ENCODE measurements at regions not wholly inside any gene's neighbourhood (a gene's known extent, or its start where the extent isn't known, plus 50 kb on each side); places are given as distances from the start of the nearest gene placed in this dataset.

DNA sequence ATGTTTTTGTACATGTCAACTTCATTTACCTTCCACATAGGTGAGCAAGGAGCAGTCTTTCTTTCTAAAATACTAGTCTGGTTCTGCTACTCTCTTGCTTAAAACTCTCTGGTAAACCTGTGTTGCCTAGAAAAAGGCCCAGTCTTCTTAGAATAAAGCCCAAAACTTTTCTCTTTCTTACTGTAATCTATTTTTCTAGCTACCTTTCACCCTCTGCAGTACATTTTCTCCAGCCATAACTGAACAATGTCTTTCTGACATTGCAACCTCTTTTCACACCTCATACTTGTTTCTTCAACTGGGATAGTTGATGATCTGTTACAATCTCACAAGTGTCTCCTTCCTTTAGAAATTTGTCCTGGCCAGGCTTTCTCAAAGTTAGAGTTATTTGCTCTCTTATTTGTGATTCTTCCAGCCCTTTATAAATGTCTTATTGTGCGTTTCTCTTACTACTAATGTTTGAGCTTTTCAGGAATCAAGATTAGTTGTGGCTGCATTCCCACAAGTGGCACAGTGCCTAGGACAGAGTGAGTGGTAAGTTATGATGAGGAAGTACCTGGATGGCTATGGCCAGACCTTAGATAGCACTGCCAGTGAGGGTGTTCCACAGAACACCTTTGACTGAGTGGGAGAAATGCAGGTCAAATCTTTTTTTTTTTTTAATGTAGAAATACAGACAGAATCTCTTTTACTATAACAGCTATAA is 313.4 kb upstream of the SATB1 start:
- H3K18ac ChIP-seq (ENCODE audit: low read length): no peak overlapping the region
- H3K4me2 ChIP-seq (ENCODE audit: low read length): no peak overlapping the region
- no peaks in the 10 kb centered on the region for H3K79me2 ChIP-seq (ENCODE audit: control insufficient read depth, insufficient read depth, low read length, poor library complexity)
- H3K14ac ChIP-seq (ENCODE audit: low read length): no peak overlapping the region
- H2BK5ac ChIP-seq (ENCODE audit: low read depth, low read length, poor library complexity): no peak overlapping the region
- no peak overlapping the region for H2BK12ac ChIP-seq (ENCODE audit: low read length)
- H3K9me3 ChIP-seq (ENCODE audit: insufficient read depth, low read depth, low read length): no peaks in the 10 kb centered on the region
- H3K27ac ChIP-seq (ENCODE audit: low read depth, low read length): no peak overlapping the region
- H3K27me3 ChIP-seq (ENCODE audit: insufficient read depth, low read length): no peaks in the 10 kb centered on the region
- no peak overlapping the region for H2AK5ac ChIP-seq (ENCODE audit: low read length)
- no CpG with 5 or more reads among the region's 1 CpG for WGBS (ENCODE audit: extremely low coverage, insufficient coverage, insufficient read length)
- H3K36me3 ChIP-seq (ENCODE audit: control insufficient read depth in 1 of 2, insufficient read depth in 2 of 2, low read length in 2 of 2): no peaks in the 10 kb centered on the region
- H3K79me1 ChIP-seq (ENCODE audit: low read length): no peaks in the 10 kb centered on the region
- no peak overlapping the region for H3K9ac ChIP-seq (ENCODE audit: low read length)
- H2BK120ac ChIP-seq (ENCODE audit: insufficient read depth, low read length, poor library complexity): no peak overlapping the region
- no peak for DNase-seq
- no peak overlapping the region for H2AFZ ChIP-seq (ENCODE audit: insufficient read depth, low read length, poor library complexity)
- H3K23ac ChIP-seq (ENCODE audit: low read length): no peak overlapping the region
- no peak overlapping the region for H3K4me3 ChIP-seq (ENCODE audit: low read depth, low read length)
- no peaks in the 10 kb centered on the region for H3K4me1 ChIP-seq (ENCODE audit: control insufficient read depth in 1 of 2, insufficient read depth in 2 of 2, low read length in 2 of 2)
- no peak overlapping the region for H4K91ac ChIP-seq (ENCODE audit: low read depth, low read length)
- H4K8ac ChIP-seq (ENCODE audit: low read depth, low read length): no peak overlapping the region
- no peak overlapping the region for H4K12ac ChIP-seq (ENCODE audit: low read depth, low read length)
- H3K4ac ChIP-seq (ENCODE audit: low read depth, low read length): no peak overlapping the region

DNA sequence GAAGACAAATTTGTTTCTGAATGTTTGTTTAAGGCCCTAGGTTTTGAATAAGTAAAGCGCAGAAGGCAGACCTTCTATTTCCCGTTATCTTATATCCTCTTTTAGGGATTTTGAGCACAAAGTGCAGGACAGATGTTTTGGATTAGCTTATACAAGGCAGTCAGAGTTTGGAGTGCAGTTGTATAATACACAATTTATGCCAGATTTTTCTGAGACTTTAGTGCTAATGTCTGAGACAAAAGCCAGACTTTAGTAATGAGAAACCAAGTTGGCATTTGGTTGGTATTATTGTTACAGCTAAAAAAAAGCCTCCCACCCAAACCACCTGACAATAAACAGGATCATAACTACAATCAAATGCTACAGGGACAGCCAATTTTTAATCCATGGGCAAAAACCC is 309.9 kb upstream of the SATB1 start:
- no peak overlapping the region for H2BK12ac ChIP-seq (ENCODE audit: low read length)
- no peak overlapping the region for H4K12ac ChIP-seq (ENCODE audit: low read depth, low read length)
- no peaks in the 10 kb centered on the region for H3K27me3 ChIP-seq (ENCODE audit: insufficient read depth, low read length)
- H3K4me3 ChIP-seq (ENCODE audit: low read depth, low read length): no peak overlapping the region
- H2BK5ac ChIP-seq (ENCODE audit: low read depth, low read length, poor library complexity): no peak overlapping the region
- no peak overlapping the region for H3K27ac ChIP-seq (ENCODE audit: low read depth, low read length)
- H3K14ac ChIP-seq (ENCODE audit: low read length): no peak overlapping the region
- no peak for DNase-seq
- H3K4me2 ChIP-seq (ENCODE audit: low read length): no peak overlapping the region
- no peaks in the 10 kb centered on the region for H3K79me2 ChIP-seq (ENCODE audit: control insufficient read depth, insufficient read depth, low read length, poor library complexity)
- no peaks in the 10 kb centered on the region for H3K9me3 ChIP-seq (ENCODE audit: insufficient read depth, low read depth, low read length)
- no peak overlapping the region for H2AK5ac ChIP-seq (ENCODE audit: low read length)
- no peaks in the 10 kb centered on the region for H3K79me1 ChIP-seq (ENCODE audit: low read length)
- no peak overlapping the region for H4K91ac ChIP-seq (ENCODE audit: low read depth, low read length)
- H4K8ac ChIP-seq (ENCODE audit: low read depth, low read length): no peak overlapping the region
- no peak overlapping the region for H2AFZ ChIP-seq (ENCODE audit: insufficient read depth, low read length, poor library complexity)
- no peak overlapping the region for H3K23ac ChIP-seq (ENCODE audit: low read length)
- H3K18ac ChIP-seq (ENCODE audit: low read length): no peak overlapping the region
- H3K36me3 ChIP-seq (ENCODE audit: control insufficient read depth in 1 of 2, insufficient read depth in 2 of 2, low read length in 2 of 2): no peaks in the 10 kb centered on the region
- no peak overlapping the region for H2BK120ac ChIP-seq (ENCODE audit: insufficient read depth, low read length, poor library complexity)
- H3K4ac ChIP-seq (ENCODE audit: low read depth, low read length): no peak overlapping the region
- H3K4me1 ChIP-seq (ENCODE audit: control insufficient read depth in 1 of 2, insufficient read depth in 2 of 2, low read length in 2 of 2): no peaks in the 10 kb centered on the region
- H3K9ac ChIP-seq (ENCODE audit: low read length): no peak overlapping the region
- no CpG with 5 or more reads among the region's 2 CpGs for WGBS (ENCODE audit: extremely low coverage, insufficient coverage, insufficient read length)

DNA sequence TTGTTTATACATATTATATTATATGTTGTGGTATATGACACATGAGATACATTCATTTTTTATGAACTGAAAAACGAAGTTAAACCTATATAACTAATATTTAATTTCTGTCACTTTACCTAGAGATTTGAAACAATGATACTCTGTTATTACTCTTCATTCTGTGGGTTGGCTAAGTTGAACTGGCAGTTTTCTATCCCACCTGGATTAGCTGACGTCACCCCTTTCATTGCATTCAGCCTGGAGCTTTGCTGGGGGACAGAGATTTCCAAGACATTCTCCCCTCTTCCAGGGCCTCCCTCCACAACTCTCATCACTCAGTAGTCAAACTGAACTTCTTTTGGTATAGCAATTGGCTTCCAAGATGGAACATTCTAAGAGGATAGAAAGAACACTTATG is 309.2 kb upstream of the SATB1 start:
- Histone ChIP-seq H3K9ac (ENCODE audit: low read length) (no peak overlapping the region), H3K79me1 (ENCODE audit: low read length) (no peaks in the 10 kb centered on the region), H2AFZ (ENCODE audit: insufficient read depth, low read length, poor library complexity) (no peak overlapping the region), H4K12ac (ENCODE audit: low read depth, low read length) (no peak overlapping the region), H3K4ac (ENCODE audit: low read depth, low read length) (no peak overlapping the region), H2BK120ac (ENCODE audit: insufficient read depth, low read length, poor library complexity) (no peak overlapping the region), H3K4me3 (ENCODE audit: low read depth, low read length) (no peak overlapping the region), H3K23ac (ENCODE audit: low read length) (no peak overlapping the region), H2AK5ac (ENCODE audit: low read length) (no peak overlapping the region), H2BK5ac (ENCODE audit: low read depth, low read length, poor library complexity) (no peak overlapping the region), H2BK12ac (ENCODE audit: low read length) (no peak overlapping the region), H3K36me3 (ENCODE audit: control insufficient read depth in 1 of 2, insufficient read depth in 2 of 2, low read length in 2 of 2) (no peaks in the 10 kb centered on the region), H4K91ac (ENCODE audit: low read depth, low read length) (no peak overlapping the region), H3K79me2 (ENCODE audit: control insufficient read depth, insufficient read depth, low read length, poor library complexity) (no peaks in the 10 kb centered on the region), H3K14ac (ENCODE audit: low read length) (no peak overlapping the region), H4K8ac (ENCODE audit: low read depth, low read length) (no peak overlapping the region), H3K4me2 (ENCODE audit: low read length) (no peak overlapping the region), H3K9me3 (ENCODE audit: insufficient read depth, low read depth, low read length) (no peaks in the 10 kb centered on the region), H3K18ac (ENCODE audit: low read length) (no peak overlapping the region), H3K4me1 (ENCODE audit: control insufficient read depth in 1 of 2, insufficient read depth in 2 of 2, low read length in 2 of 2) (no peaks in the 10 kb centered on the region), H3K27ac (ENCODE audit: low read depth, low read length) (no peak overlapping the region), H3K27me3 (ENCODE audit: insufficient read depth, low read length) (no peaks in the 10 kb centered on the region)
- no peak for DNase-seq
- no CpG with 5 or more reads among the region's 2 CpGs for WGBS (ENCODE audit: extremely low coverage, insufficient coverage, insufficient read length)

DNA sequence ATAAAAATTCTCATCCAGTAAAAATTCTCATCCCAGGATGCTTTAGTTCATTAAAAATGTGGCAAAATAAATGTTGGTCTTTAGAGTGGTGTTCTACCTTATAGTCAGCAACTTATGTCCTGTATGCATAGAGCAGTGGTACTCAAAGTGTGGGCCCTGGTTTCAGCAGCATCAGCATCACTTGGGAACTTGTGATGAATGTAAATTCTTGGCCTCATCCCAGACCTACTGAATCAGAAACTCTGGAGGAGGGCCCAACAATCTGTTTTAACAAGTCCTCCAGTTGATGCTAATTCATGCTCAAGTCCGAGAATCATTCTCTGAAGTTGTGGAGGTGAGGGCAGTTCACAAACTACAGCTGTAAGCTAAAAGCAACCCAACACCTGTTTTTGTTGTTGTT is 307.3 kb upstream of the SATB1 start:
- Histone ChIP-seq H3K4ac (ENCODE audit: low read depth, low read length) (no peak overlapping the region), H3K79me1 (ENCODE audit: low read length) (no peaks in the 10 kb centered on the region), H2BK120ac (ENCODE audit: insufficient read depth, low read length, poor library complexity) (no peak overlapping the region), H3K4me2 (ENCODE audit: low read length) (no peak overlapping the region), H2AK5ac (ENCODE audit: low read length) (no peak overlapping the region), H3K36me3 (ENCODE audit: control insufficient read depth in 1 of 2, insufficient read depth in 2 of 2, low read length in 2 of 2) (no peaks in the 10 kb centered on the region), H3K4me1 (ENCODE audit: control insufficient read depth in 1 of 2, insufficient read depth in 2 of 2, low read length in 2 of 2) (no peaks in the 10 kb centered on the region), H3K79me2 (ENCODE audit: control insufficient read depth, insufficient read depth, low read length, poor library complexity) (no peaks in the 10 kb centered on the region), H4K12ac (ENCODE audit: low read depth, low read length) (no peak overlapping the region), H2BK12ac (ENCODE audit: low read length) (no peak overlapping the region), H4K91ac (ENCODE audit: low read depth, low read length) (no peak overlapping the region), H3K18ac (ENCODE audit: low read length) (no peak overlapping the region), H3K4me3 (ENCODE audit: low read depth, low read length) (no peak overlapping the region), H3K27me3 (ENCODE audit: insufficient read depth, low read length) (no peaks in the 10 kb centered on the region), H3K9ac (ENCODE audit: low read length) (no peak overlapping the region), H3K27ac (ENCODE audit: low read depth, low read length) (no peak overlapping the region), H3K23ac (ENCODE audit: low read length) (no peak overlapping the region), H3K14ac (ENCODE audit: low read length) (no peak overlapping the region), H3K9me3 (ENCODE audit: insufficient read depth, low read depth, low read length) (no peaks in the 10 kb centered on the region), H2AFZ (ENCODE audit: insufficient read depth, low read length, poor library complexity) (no peak overlapping the region), H4K8ac (ENCODE audit: low read depth, low read length) (no peak overlapping the region), H2BK5ac (ENCODE audit: low read depth, low read length, poor library complexity) (no peak overlapping the region)
- WGBS (ENCODE audit: extremely low coverage, insufficient coverage, insufficient read length): no CpG with 5 or more reads among the region's 1 CpG
- no peak for DNase-seq
